NCI-H2227 (cell line): ENCODE measurements at regions not wholly inside any gene's neighbourhood (a gene's known extent, or its start where the extent isn't known, plus 50 kb on each side); places are given as distances from the start of the nearest gene placed in this dataset.
"Not testable (repeated sequence)": the region's sequence is repeated elsewhere in the genome, so short reads cannot be mapped to it uniquely, and the experiment has no call there.

Experiments used
- DNase-seq: peaks from one replicate; lab custom pipeline; 2025; ENCODE audit not compliant: unreplicated experiment; lab: John Stamatoyannopoulos, UW

GRCh38 chr17:63287006-63287405 lies 159.1 kb downstream of the CYB561 start:
- not testable (repeated sequence) for DNase-seq

GRCh38 chr17:63289931-63290330 lies 156.2 kb downstream of the CYB561 start:
- DNase-seq = no peak

- DNase-seq = no peak
Observed at GRCh38 chr17:63290351-63290750, 155.8 kb downstream of the CYB561 start.

- DNase-seq = no peak
Observed at GRCh38 chr17:63290784-63291183, 155.3 kb downstream of the CYB561 start.

GRCh38 chr17:63291258-63291657 lies 154.8 kb downstream of the CYB561 start:
- no peak for DNase-seq

- DNase-seq = no peak
Observed at GRCh38 chr17:63292421-63292820, 153.7 kb downstream of the CYB561 start.

GRCh38 chr17:63293323-63294075 lies 152.6 kb downstream of the CYB561 start:
- no peak for DNase-seq

- DNase-seq = no peak
Observed at GRCh38 chr17:63294776-63295175, 151.3 kb downstream of the CYB561 start.

GRCh38 chr17:63295288-63295687 lies 150.8 kb downstream of the CYB561 start:
- DNase-seq = no peak

GRCh38 chr17:63295839-63296590 lies 150.1 kb downstream of the CYB561 start:
- DNase-seq = no peak

GRCh38 chr17:63298916-63299315 lies 147.2 kb downstream of the CYB561 start:
- DNase-seq = not testable (repeated sequence)

- no peak for DNase-seq
Observed at GRCh38 chr17:63304704-63305261, 141.3 kb downstream of the CYB561 start.

- DNase-seq = no peak
Observed at GRCh38 chr17:63305857-63306256, 140.2 kb downstream of the CYB561 start.

GRCh38 chr17:63306855-63307254 lies 139.3 kb downstream of the CYB561 start:
- no peak for DNase-seq

GRCh38 chr17:63308272-63308671 lies 137.8 kb downstream of the CYB561 start:
- no peak for DNase-seq

GRCh38 chr17:63309021-63309420 lies 137.1 kb downstream of the CYB561 start:
- no peak for DNase-seq

GRCh38 chr17:63311416-63311937 lies 134.6 kb downstream of the CYB561 start:
- no peak for DNase-seq

GRCh38 chr17:63314761-63315160 lies 131.3 kb downstream of the CYB561 start:
- DNase-seq = no peak

GRCh38 chr17:63316100-63316499 lies 130.0 kb downstream of the CYB561 start:
- no peak for DNase-seq

- DNase-seq = no peak
Observed at GRCh38 chr17:63317166-63317840, 128.8 kb downstream of the CYB561 start.

- DNase-seq = no peak
Observed at GRCh38 chr17:63325808-63326207, 120.3 kb downstream of the CYB561 start.
